ENCODE measurements at regions not wholly inside any gene's neighbourhood (a gene's known extent, or its start where the extent isn't known, plus 50 kb on each side); places are given as distances from the start of the nearest gene placed in this dataset.

DNA sequence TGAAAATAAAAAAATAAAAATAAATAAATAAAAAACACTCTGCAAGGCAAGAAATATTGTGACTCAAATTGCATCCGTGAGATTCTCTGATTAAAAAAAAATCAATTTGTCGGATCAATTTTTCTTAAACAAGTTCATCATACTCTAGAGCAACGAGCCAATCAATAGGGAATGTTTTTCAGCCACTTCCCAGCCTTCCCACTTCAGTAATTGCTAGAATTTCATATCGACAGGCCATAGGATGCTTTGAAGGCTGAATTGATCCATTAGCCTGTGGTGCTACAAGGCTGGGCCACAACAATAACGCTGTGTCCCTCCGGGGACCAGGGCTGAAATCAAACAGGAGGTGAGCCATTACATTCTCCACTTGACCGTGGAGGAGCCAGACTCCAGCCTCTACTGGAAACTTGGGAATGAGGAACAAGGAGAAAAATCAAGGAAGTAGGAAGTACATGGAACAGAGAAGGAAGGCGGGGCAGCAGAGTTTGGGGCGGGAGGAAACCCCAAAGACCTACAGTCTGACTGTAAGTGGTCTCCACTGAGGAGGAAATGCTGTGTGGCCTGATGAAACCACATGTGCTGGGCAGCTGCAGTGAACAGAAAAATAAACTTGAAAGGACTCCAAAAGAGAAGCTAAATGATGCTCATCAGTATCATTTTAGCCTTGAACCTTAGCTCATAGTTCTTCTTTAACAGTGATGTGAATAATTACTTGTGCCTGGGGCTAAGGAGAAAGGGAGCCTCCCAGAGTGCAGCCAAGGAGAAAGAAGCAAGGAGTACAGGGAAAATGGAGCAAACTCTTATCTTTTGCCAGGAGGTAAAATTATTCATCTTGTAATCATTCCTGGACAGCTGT is 308.6 kb downstream of the TLE1 start:
- Histone ChIP-seq H3K27ac (no peak overlapping the region), H3K4me1 (peaks cover 0 to 7% of the 10 kb centered on the region in 2 donors), H3K9me3 (no peaks in the 10 kb centered on the region), H3K36me3 (no peaks in the 10 kb centered on the region), H3K4me3 (no peak overlapping the region), H3K27me3 (no peaks in the 10 kb centered on the region)
- TF ChIP-seq, protein P1, sequence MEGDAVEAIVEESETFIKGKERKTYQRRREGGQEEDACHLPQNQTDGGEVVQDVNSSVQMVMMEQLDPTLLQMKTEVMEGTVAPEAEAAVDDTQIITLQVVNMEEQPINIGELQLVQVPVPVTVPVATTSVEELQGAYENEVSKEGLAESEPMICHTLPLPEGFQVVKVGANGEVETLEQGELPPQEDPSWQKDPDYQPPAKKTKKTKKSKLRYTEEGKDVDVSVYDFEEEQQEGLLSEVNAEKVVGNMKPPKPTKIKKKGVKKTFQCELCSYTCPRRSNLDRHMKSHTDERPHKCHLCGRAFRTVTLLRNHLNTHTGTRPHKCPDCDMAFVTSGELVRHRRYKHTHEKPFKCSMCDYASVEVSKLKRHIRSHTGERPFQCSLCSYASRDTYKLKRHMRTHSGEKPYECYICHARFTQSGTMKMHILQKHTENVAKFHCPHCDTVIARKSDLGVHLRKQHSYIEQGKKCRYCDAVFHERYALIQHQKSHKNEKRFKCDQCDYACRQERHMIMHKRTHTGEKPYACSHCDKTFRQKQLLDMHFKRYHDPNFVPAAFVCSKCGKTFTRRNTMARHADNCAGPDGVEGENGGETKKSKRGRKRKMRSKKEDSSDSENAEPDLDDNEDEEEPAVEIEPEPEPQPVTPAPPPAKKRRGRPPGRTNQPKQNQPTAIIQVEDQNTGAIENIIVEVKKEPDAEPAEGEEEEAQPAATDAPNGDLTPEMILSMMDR (IDR thresholded peaks at IDR 0.05 in 4 of 5, conservative IDR thresholded peaks at IDR 0.05 in 1 of 5), result no peak
- TF ChIP-seq POLR2A (IDR thresholded peaks at IDR 0.05), result no peak
- intact Hi-C loops (cut with DNase I; ENCODE audit: low total_unique reads) (no loop called here), in situ Hi-C loops (cut with MboI; ENCODE audit: low sequenced_read_pairs in 4 of 4) (no loop called here)
- ATAC-seq (no peak), DNase-seq (no peak)

DNA sequence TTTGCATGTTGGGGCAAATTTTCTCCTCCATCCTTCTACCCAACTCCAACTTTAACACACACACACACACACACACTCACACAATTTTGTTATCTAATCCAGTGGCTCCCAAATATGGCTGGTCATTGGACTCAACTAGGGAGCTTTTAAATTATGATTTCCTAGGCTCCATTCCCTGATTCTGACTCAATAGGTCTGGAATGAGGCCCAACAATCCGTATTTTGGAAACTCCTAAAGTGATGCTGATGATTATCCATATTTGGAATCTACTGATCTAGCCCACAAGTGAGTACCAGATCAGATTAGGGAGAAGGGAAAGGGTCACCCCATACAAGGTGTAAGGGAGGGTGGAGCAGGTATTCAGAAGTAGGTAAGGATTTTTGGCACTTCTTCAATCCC is 309.7 kb downstream of the TLE1 start:
- H3K9me3 ChIP-seq, result no peaks in the 10 kb centered on the region
- intact Hi-C loops (cut with DNase I; ENCODE audit: low total_unique reads), result no loop called here
- in situ Hi-C loops (cut with MboI; ENCODE audit: low sequenced_read_pairs in 4 of 4), result no loop called here

DNA sequence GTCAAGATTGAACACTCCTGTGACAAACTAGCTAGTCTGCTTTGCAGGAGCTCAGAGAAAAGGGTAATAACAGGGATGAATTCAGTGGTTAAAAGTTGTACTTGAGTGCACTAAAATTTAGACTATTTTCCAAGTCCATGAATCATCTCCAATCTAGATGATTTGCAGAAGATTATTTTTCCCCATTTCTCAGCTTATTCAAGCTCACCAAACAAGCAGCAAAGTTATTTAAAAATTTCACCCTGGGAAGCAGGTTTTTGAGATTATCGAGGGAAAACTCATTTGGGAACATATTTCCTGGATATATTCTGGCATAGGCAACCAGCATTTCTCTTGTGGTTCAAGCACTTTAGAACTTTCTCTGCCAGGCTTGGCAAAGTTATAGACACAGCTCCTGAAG is 311.4 kb downstream of the TLE1 start:
- Histone ChIP-seq H3K9me3 (no peaks in the 10 kb centered on the region), H3K27me3 (no peaks in the 10 kb centered on the region), H3K4me3 (no peak overlapping the region), H3K4me1 (peaks cover 7 to 17% of the 10 kb centered on the region in 2 donors), H3K36me3 (no peaks in the 10 kb centered on the region), H3K27ac (no peak overlapping the region)
- TF ChIP-seq, protein P1 (IDR thresholded peaks at IDR 0.05 in 4 of 5, conservative IDR thresholded peaks at IDR 0.05 in 1 of 5), result no peak
- no peak for TF ChIP-seq POLR2A (IDR thresholded peaks at IDR 0.05)
- ATAC-seq (no peak), DNase-seq (no peak)
- in situ Hi-C loops (cut with MboI; ENCODE audit: low sequenced_read_pairs in 4 of 4) (no loop called here), intact Hi-C loops (cut with DNase I; ENCODE audit: low total_unique reads) (no loop called here)

More for the DNA sequence above, 309.7 kb downstream of the TLE1 start:
- no peak for ATAC-seq
- H3K4me3 ChIP-seq, result no peak overlapping the region
- TF ChIP-seq, protein P1 (IDR thresholded peaks at IDR 0.05 in 4 of 5, conservative IDR thresholded peaks at IDR 0.05 in 1 of 5), result no peak
- TF ChIP-seq POLR2A (IDR thresholded peaks at IDR 0.05), result no peak
- H3K27me3 ChIP-seq, result no peaks in the 10 kb centered on the region
- DNase-seq, result no peak
- no peaks in the 10 kb centered on the region for H3K36me3 ChIP-seq
- peaks cover 0 to 11% of the 10 kb centered on the region in 2 donors for H3K4me1 ChIP-seq
- no peak overlapping the region for H3K27ac ChIP-seq

DNA sequence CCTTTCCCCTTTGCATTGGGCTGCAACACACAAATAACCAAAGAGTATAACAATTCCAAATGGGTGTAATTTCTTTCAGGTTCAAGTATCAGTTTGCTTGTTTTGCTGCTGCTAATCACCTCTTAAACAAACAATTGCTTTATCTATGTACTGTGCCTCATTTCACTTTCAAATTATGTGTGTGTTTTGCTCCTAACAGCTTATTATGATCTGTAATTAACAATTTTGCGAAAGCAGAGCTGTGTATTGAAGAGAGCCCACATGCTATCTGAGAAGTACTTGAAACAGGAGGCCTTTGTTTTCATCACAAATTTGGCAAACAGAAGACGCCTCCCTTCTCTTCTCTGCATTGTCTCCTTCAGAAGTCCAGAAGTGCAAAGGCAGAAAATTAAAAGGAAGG is 312.0 kb downstream of the TLE1 start:
- in situ Hi-C loops (cut with MboI; ENCODE audit: low sequenced_read_pairs in 4 of 4) (no loop called here), intact Hi-C loops (cut with DNase I; ENCODE audit: low total_unique reads) (no loop called here)
- no peaks in the 10 kb centered on the region for H3K36me3 ChIP-seq
- no peaks in the 10 kb centered on the region for H3K27me3 ChIP-seq
- DNase-seq (no peak), ATAC-seq (no peak)
- no peak overlapping the region for H3K4me3 ChIP-seq
- no peaks in the 10 kb centered on the region for H3K9me3 ChIP-seq
- peaks cover 13 to 23% of the 10 kb centered on the region in 2 donors for H3K4me1 ChIP-seq
- no peak for TF ChIP-seq POLR2A (IDR thresholded peaks at IDR 0.05)
- TF ChIP-seq, protein P1 (IDR thresholded peaks at IDR 0.05 in 4 of 5, conservative IDR thresholded peaks at IDR 0.05 in 1 of 5), result no peak
- no peak overlapping the region for H3K27ac ChIP-seq
